ENCODE measurements at regions not wholly inside any gene's neighbourhood (a gene's known extent, or its start where the extent isn't known, plus 50 kb on each side); places are given as distances from the start of the nearest gene placed in this dataset.

DNA sequence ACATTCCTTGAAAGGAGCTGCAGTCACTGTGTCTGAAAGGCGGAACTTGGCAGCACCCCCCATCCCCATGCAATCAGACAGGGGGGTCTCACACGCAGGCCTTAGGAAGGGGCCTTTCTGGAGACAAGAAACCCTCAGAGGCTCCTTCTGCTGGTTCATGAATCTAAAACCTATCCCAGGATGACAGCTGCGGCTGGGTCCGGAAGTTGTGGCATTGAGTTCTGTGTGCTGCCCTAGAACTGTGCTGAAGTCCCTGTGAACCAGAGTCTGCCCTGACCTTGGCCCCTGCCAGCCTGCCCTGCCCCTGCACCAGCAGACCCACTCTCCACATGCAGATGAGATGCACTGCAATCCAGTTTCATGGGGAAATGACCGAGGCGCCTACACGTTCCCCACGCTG lies 268.0 kb downstream of the CTTN start:
- no peak for TF ChIP-seq EZH2 (IDR thresholded peaks at IDR 0.05; ENCODE audit: low read depth)
- TF ChIP-seq, protein P1, sequence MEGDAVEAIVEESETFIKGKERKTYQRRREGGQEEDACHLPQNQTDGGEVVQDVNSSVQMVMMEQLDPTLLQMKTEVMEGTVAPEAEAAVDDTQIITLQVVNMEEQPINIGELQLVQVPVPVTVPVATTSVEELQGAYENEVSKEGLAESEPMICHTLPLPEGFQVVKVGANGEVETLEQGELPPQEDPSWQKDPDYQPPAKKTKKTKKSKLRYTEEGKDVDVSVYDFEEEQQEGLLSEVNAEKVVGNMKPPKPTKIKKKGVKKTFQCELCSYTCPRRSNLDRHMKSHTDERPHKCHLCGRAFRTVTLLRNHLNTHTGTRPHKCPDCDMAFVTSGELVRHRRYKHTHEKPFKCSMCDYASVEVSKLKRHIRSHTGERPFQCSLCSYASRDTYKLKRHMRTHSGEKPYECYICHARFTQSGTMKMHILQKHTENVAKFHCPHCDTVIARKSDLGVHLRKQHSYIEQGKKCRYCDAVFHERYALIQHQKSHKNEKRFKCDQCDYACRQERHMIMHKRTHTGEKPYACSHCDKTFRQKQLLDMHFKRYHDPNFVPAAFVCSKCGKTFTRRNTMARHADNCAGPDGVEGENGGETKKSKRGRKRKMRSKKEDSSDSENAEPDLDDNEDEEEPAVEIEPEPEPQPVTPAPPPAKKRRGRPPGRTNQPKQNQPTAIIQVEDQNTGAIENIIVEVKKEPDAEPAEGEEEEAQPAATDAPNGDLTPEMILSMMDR (conservative IDR thresholded peaks at IDR 0.05) = no peak
